HEK293 (cell line): ENCODE measurements at regions not wholly inside any gene's neighbourhood (a gene's known extent, or its start where the extent isn't known, plus 50 kb on each side); places are given as distances from the start of the nearest gene placed in this dataset.

Source experiments
- CTCF ChIA-PET: fragments of 350-600 bp; formaldehyde crosslinking; extraction: SDS; loops from one replicate; lab custom pipeline; 2021; ENCODE audit warnings: antibody characterized with exemption; lab: Yijun Ruan, JAX
- POLR2A ChIA-PET: fragments of 300-600 bp; formaldehyde crosslinking; extraction: SDS; loops from one replicate; lab custom pipeline; 2020; ENCODE audit warnings: antibody characterized with exemption, inconsistent platforms; lab: Yijun Ruan, JAX
- H3K27ac ChIP-seq: fragments of 200-500 bp; sonication (Bioruptor generic); 2 replicates; pipeline ENCODE4 v1.5.1; 2014; ENCODE audit warnings: low read depth, low read length, control low read depth, inconsistent platforms; ENCODE audit errors: extremely low read depth
- H3K36me3 ChIP-seq, 2 experiments: fragments of 200-500 bp in 1 of 2; sonication (Bioruptor generic) in 1 of 2; 1 replicate in 1 of 2; 2 replicates in 1 of 2; pipeline ENCODE4 v1.5.1; 2014 to 2017; ENCODE audit warnings: inconsistent platforms in 2 of 2, low read length in 2 of 2; ENCODE audit not compliant: control insufficient read depth in 2 of 2, insufficient read depth in 1 of 2
- H3K4me1 ChIP-seq: fragments of 200-500 bp; sonication (Bioruptor generic); 2 replicates; pipeline ENCODE4 v1.5.1; 2014; ENCODE audit warnings: mild to moderate bottlenecking, low read length, inconsistent platforms; ENCODE audit not compliant: control insufficient read depth, insufficient read depth
- H3K4me3 ChIP-seq: 2 replicates; pipeline ENCODE4 v1.5.1; 2011; ENCODE audit warnings: low read depth, mild to moderate bottlenecking, control low read depth, low read length, moderate library complexity
- H3K9me3 ChIP-seq: fragments of 200-500 bp; sonication (Bioruptor generic); 2 replicates; pipeline ENCODE4 v1.5.1; 2014; ENCODE audit warnings: low read depth, low read length, inconsistent platforms; ENCODE audit not compliant: control insufficient read depth, insufficient read depth
- FEZF1 ChIP-seq: fragments of 450-650 bp; formaldehyde crosslinking; IDR thresholded peaks from 2 replicates; pipeline ENCODE4 v1.5.1; 2016; ENCODE audit warnings: missing biosample characterization, missing genetic modification characterization
- GLI2 ChIP-seq: fragments of 450-650 bp; formaldehyde crosslinking; IDR thresholded peaks from 2 replicates; pipeline ENCODE4; 2017; ENCODE audit warnings: missing biosample characterization, missing genetic modification characterization, low read depth, borderline replicate concordance
- OSR2 ChIP-seq: fragments of 450-650 bp; formaldehyde crosslinking; IDR thresholded peaks from 2 replicates; pipeline ENCODE4 v1.5.1; 2016; ENCODE audit warnings: missing biosample characterization, missing genetic modification characterization
- PRDM10 ChIP-seq: fragments of 450-650 bp; formaldehyde crosslinking; IDR thresholded peaks from 2 replicates; pipeline ENCODE4 v1.5.1; 2016; ENCODE audit warnings: missing biosample characterization, missing genetic modification characterization
- TSHZ1 ChIP-seq: fragments of 450-650 bp; formaldehyde crosslinking; IDR thresholded peaks from 2 replicates; pipeline ENCODE4 v1.5.1; 2016; ENCODE audit warnings: missing biosample characterization, missing genetic modification characterization, borderline replicate concordance
- ZBTB44 ChIP-seq: fragments of 450-650 bp; IDR thresholded peaks from 2 replicates; pipeline ENCODE4 v1.5.1; 2018; ENCODE audit warnings: missing biosample characterization, mild to moderate bottlenecking, missing genetic modification characterization
- ZBTB7A ChIP-seq: fragments of 450-650 bp; formaldehyde crosslinking; IDR thresholded peaks from 2 replicates; pipeline ENCODE4 v1.5.1; 2016; ENCODE audit warnings: low read depth, missing biosample characterization, missing genetic modification characterization
- ZBTB8A ChIP-seq: fragments of 450-650 bp; formaldehyde crosslinking; IDR thresholded peaks from 2 replicates; pipeline ENCODE4 v1.5.1; 2016; ENCODE audit warnings: missing biosample characterization, missing genetic modification characterization
- ZNF146 ChIP-seq: fragments of 450-650 bp; formaldehyde crosslinking; IDR thresholded peaks from 2 replicates; pipeline ENCODE4 v1.5.1; 2016; ENCODE audit warnings: missing biosample characterization, missing genetic modification characterization
- ZNF16 ChIP-seq: fragments of 450-650 bp; formaldehyde crosslinking; IDR thresholded peaks from 2 replicates; pipeline ENCODE4 v1.5.1; 2016; ENCODE audit warnings: low read depth, missing biosample characterization, missing genetic modification characterization
- ZNF175 ChIP-seq: fragments of 450-650 bp; formaldehyde crosslinking; IDR thresholded peaks from 2 replicates; pipeline ENCODE4 v1.5.1; 2016; ENCODE audit warnings: missing biosample characterization, missing genetic modification characterization
- ZNF221 ChIP-seq: fragments of 450-650 bp; formaldehyde crosslinking; IDR thresholded peaks from 2 replicates; pipeline ENCODE4 v1.5.1; 2017; ENCODE audit warnings: missing biosample characterization, missing genetic modification characterization, borderline replicate concordance
- ZNF311 ChIP-seq: fragments of 450-650 bp; formaldehyde crosslinking; IDR thresholded peaks from 2 replicates; pipeline ENCODE4 v1.5.1; 2017; ENCODE audit warnings: missing biosample characterization, missing genetic modification characterization, borderline replicate concordance
- ZNF354C ChIP-seq: fragments of 450-650 bp; formaldehyde crosslinking; IDR thresholded peaks from 2 replicates; pipeline ENCODE4 v1.5.1; 2016; ENCODE audit warnings: missing biosample characterization, missing genetic modification characterization, low read depth, borderline replicate concordance
- ZNF530 ChIP-seq: fragments of 450-650 bp; formaldehyde crosslinking; IDR thresholded peaks from 2 replicates; pipeline ENCODE4 v1.5.1; 2016; ENCODE audit warnings: low read depth, missing biosample characterization, missing genetic modification characterization
- ZNF555 ChIP-seq: fragments of 450-650 bp; formaldehyde crosslinking; conservative IDR thresholded peaks from 2 replicates; pipeline ENCODE4 v1.5.1; 2017; ENCODE audit warnings: missing biosample characterization, mild to moderate bottlenecking, missing genetic modification characterization, inconsistent platforms
- ZNF558 ChIP-seq: fragments of 450-650 bp; formaldehyde crosslinking; IDR thresholded peaks from 2 replicates; pipeline ENCODE4 v1.5.1; 2016; ENCODE audit warnings: missing biosample characterization, missing genetic modification characterization
- ZNF629 ChIP-seq: fragments of 450-650 bp; formaldehyde crosslinking; IDR thresholded peaks from 2 replicates; pipeline ENCODE4 v1.5.1; 2017; ENCODE audit warnings: missing biosample characterization, missing genetic modification characterization
- ZNF76 ChIP-seq: fragments of 450-650 bp; formaldehyde crosslinking; IDR thresholded peaks from 2 replicates; pipeline ENCODE4; 2016; ENCODE audit warnings: low read depth, missing biosample characterization, missing genetic modification characterization, borderline replicate concordance
- TF ChIP-seq, protein P1 (sequence below): fragments of 450-650 bp; formaldehyde crosslinking; IDR thresholded peaks from 2 replicates; pipeline ENCODE4 v1.5.1; 2017; ENCODE audit warnings: missing biosample characterization, missing genetic modification characterization
- TF ChIP-seq, protein P2 (sequence below): fragments of 450-650 bp; formaldehyde crosslinking; IDR thresholded peaks from 2 replicates; pipeline ENCODE4 v1.5.1; 2017; ENCODE audit warnings: missing biosample characterization, mild to moderate bottlenecking, missing genetic modification characterization, moderate library complexity
- TF ChIP-seq, protein P3 (sequence below): fragments of 450-650 bp; formaldehyde crosslinking; IDR thresholded peaks from 2 replicates; pipeline ENCODE4 v1.5.1; 2017; ENCODE audit warnings: missing biosample characterization, missing genetic modification characterization
- TF ChIP-seq, protein P4 (sequence below): fragments of 450-650 bp; formaldehyde crosslinking; IDR thresholded peaks from 2 replicates; pipeline ENCODE4 v1.5.1; 2016; ENCODE audit warnings: missing biosample characterization, missing genetic modification characterization

DNA sequence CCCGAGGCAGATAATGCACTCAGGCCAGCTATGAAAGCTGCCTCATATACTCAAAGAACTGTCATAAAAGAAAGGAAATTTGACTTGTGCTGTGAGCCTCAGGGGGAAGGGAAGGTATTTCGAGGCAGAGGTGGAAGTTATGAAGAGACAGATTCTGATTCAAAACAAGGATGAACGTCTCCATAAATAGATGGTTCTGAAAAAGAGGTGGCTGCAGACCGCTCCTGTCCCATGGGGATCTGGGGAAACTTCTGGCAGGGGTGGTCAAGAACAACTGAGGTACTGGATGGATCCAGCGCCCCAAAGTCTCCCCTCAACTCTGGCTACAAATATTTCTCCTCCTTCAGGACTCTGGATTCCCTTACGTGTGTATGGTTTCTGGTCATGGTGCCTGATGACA is 168.1 kb upstream of the IRS2 start:
- POLR2A ChIA-PET, result no interaction called here
- CTCF ChIA-PET, result no interaction called here
- no peak overlapping the region for H3K4me3 ChIP-seq
- H3K4me1 ChIP-seq, result no peaks in the 10 kb centered on the region
- no peaks in the 10 kb centered on the region for H3K36me3 ChIP-seq
- no peaks in the 10 kb centered on the region for H3K9me3 ChIP-seq
- TF ChIP-seq, protein P1, sequence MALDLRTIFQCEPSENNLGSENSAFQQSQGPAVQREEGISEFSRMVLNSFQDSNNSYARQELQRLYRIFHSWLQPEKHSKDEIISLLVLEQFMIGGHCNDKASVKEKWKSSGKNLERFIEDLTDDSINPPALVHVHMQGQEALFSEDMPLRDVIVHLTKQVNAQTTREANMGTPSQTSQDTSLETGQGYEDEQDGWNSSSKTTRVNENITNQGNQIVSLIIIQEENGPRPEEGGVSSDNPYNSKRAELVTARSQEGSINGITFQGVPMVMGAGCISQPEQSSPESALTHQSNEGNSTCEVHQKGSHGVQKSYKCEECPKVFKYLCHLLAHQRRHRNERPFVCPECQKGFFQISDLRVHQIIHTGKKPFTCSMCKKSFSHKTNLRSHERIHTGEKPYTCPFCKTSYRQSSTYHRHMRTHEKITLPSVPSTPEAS (tag by site-specific recombination), result no peak
- TF ChIP-seq ZNF354C (no peak), TSHZ1 (tag by site-specific recombination) (no peak), ZNF175 (no peak)
- no peak overlapping the region for H3K27ac ChIP-seq

DNA sequence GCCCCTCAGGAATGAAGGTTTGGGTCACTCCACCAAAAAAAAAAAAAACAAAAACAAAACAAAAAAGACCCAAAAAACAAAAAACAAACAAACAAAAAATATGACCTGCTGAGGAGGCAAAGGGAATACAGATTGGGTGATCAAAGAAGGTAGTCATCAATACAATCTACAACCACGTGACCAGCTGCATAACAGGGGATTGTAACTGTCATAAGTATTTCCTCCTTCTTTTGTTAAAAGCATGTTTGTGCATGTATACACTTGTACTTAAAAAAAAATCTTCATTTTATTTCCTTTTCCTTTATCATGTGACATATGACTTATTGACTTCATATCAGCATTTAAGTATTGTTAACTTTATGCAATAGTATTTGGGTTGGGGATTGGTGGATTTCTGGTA is 165.1 kb upstream of the IRS2 start:
- H3K4me3 ChIP-seq, result no peak overlapping the region
- no peaks in the 10 kb centered on the region for H3K36me3 ChIP-seq
- POLR2A ChIA-PET, result no interaction called here

DNA sequence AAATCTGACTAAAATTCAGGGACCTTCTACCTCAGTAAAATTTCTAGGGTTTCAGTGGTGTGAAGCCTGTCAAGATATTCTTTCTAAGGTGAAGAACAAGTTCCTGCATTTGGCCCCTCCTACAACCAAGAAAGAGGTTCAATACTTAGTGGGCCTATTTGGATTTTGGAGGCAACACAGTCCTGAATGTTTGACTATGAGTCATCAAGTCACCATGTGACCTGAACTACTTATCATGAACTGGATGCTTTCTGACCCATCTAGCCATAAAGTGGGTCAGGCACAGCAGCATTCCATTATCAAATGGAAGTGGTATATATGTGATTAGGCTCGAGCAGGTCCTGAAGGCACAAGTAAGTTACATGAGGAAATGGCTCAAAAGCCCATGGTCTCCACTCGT is 163.0 kb upstream of the IRS2 start:
- ChIA-PET POLR2A (no interaction called here), CTCF (no interaction called here)
- no peaks in the 10 kb centered on the region for H3K36me3 ChIP-seq
- H3K27ac ChIP-seq, result no peak overlapping the region
- no peaks in the 10 kb centered on the region for H3K9me3 ChIP-seq
- H3K4me1 ChIP-seq, result no peaks in the 10 kb centered on the region
- no peak overlapping the region for H3K4me3 ChIP-seq
- TF ChIP-seq PRDM10 (tag by site-specific recombination) (no peak), ZNF629 (no peak), GLI2 (tag by site-specific recombination) (no peak), ZBTB44 (tag by site-specific recombination) (no peak), ZNF558 (tag by site-specific recombination) (no peak)
- TF ChIP-seq, protein P2, sequence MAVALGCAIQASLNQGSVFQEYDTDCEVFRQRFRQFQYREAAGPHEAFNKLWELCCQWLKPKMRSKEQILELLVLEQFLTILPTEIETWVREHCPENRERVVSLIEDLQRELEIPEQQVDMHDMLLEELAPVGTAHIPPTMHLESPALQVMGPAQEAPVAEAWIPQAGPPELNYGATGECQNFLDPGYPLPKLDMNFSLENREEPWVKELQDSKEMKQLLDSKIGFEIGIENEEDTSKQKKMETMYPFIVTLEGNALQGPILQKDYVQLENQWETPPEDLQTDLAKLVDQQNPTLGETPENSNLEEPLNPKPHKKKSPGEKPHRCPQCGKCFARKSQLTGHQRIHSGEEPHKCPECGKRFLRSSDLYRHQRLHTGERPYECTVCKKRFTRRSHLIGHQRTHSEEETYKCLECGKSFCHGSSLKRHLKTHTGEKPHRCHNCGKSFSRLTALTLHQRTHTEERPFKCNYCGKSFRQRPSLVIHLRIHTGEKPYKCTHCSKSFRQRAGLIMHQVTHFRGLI (tag by site-specific recombination), result no peak
- TF ChIP-seq, protein P3, sequence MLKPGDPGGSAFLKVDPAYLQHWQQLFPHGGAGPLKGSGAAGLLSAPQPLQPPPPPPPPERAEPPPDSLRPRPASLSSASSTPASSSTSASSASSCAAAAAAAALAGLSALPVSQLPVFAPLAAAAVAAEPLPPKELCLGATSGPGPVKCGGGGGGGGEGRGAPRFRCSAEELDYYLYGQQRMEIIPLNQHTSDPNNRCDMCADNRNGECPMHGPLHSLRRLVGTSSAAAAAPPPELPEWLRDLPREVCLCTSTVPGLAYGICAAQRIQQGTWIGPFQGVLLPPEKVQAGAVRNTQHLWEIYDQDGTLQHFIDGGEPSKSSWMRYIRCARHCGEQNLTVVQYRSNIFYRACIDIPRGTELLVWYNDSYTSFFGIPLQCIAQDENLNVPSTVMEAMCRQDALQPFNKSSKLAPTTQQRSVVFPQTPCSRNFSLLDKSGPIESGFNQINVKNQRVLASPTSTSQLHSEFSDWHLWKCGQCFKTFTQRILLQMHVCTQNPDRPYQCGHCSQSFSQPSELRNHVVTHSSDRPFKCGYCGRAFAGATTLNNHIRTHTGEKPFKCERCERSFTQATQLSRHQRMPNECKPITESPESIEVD (tag by site-specific recombination), result no peak

More for the DNA sequence above, 165.1 kb upstream of the IRS2 start:
- no peaks in the 10 kb centered on the region for H3K9me3 ChIP-seq
- TF ChIP-seq ZNF16 (tag by site-specific recombination) (no peak), ZNF530 (tag by site-specific recombination) (no peak), ZNF76 (tag by site-specific recombination) (no peak), ZBTB8A (no peak), ZBTB7A (tag by site-specific recombination) (no peak), OSR2 (tag by site-specific recombination) (no peak), FEZF1 (tag by site-specific recombination) (no peak), ZNF175 (no peak), ZNF311 (tag by site-specific recombination) (no peak), ZNF146 (no peak), ZNF221 (tag by site-specific recombination) (no peak), ZNF555 (no peak)
- TF ChIP-seq, protein P4, sequence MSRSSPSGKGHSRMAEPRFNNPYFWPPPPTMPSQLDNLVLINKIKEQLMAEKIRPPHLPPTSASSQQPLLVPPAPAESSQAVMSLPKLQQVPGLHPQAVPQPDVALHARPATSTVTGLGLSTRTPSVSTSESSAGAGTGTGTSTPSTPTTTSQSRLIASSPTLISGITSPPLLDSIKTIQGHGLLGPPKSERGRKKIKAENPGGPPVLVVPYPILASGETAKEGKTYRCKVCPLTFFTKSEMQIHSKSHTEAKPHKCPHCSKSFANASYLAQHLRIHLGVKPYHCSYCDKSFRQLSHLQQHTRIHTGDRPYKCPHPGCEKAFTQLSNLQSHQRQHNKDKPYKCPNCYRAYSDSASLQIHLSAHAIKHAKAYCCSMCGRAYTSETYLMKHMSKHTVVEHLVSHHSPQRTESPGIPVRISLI (tag by site-specific recombination), result no peak
- CTCF ChIA-PET, result no interaction called here
- H3K27ac ChIP-seq, result no peak overlapping the region
- H3K4me1 ChIP-seq, result no peaks in the 10 kb centered on the region
